GOT3 (cell line): ENCODE measurements at regions not wholly inside any gene's neighbourhood (a gene's known extent, or its start where the extent isn't known, plus 50 kb on each side); places are given as distances from the start of the nearest gene placed in this dataset.

ENCODE experiments used
- DNase-seq: peaks from one replicate; lab custom pipeline; 2025; ENCODE audit warnings: mixed read lengths; lab: John Stamatoyannopoulos, UW

GRCh38 chr7:84817016-84817415, 369.8 kb downstream of the SEMA3D start:
- DNase-seq: no peak

GRCh38 chr7:84813376-84813775, 373.5 kb downstream of the SEMA3D start:
- no peak for DNase-seq

GRCh38 chr7:84812021-84812420, 374.8 kb downstream of the SEMA3D start:
- no peak for DNase-seq

- no peak for DNase-seq
Measured at GRCh38 chr7:84811362-84811761, 375.5 kb downstream of the SEMA3D start.

- DNase-seq: no peak
Measured at GRCh38 chr7:84809877-84810276, 377.0 kb downstream of the SEMA3D start.

- no peak for DNase-seq
Measured at GRCh38 chr7:84803979-84804378, 382.9 kb downstream of the SEMA3D start.

- no peak for DNase-seq
Measured at GRCh38 chr7:84801396-84801795, 385.5 kb downstream of the SEMA3D start.

- DNase-seq: no peak
Measured at GRCh38 chr7:84800846-84801245, 386.0 kb downstream of the SEMA3D start.

GRCh38 chr7:84799106-84799505, 387.8 kb downstream of the SEMA3D start:
- DNase-seq: no peak

- DNase-seq: no peak
Measured at GRCh38 chr7:84792231-84792893, 394.5 kb downstream of the SEMA3D start.

- DNase-seq: no peak
Measured at GRCh38 chr7:84790882-84791281, 396.0 kb downstream of the SEMA3D start.

GRCh38 chr7:84786073-84786472, 400.8 kb downstream of the SEMA3D start:
- DNase-seq: no peak

- DNase-seq: no peak
Measured at GRCh38 chr7:84784450-84784849, 402.4 kb downstream of the SEMA3D start.

- DNase-seq: no peak
Measured at GRCh38 chr7:84783141-84783778, 403.6 kb downstream of the SEMA3D start.

GRCh38 chr7:84781838-84782237, 405.0 kb downstream of the SEMA3D start:
- DNase-seq: no peak

- no peak for DNase-seq
Measured at GRCh38 chr7:84780158-84781124, 406.4 kb downstream of the SEMA3D start.

GRCh38 chr7:84757761-84758160, 429.1 kb downstream of the SEMA3D start:
- no peak for DNase-seq

GRCh38 chr7:84746353-84746752, 440.5 kb downstream of the SEMA3D start:
- no peak for DNase-seq

- DNase-seq: no peak
Measured at GRCh38 chr7:84744385-84744784, 442.5 kb downstream of the SEMA3D start.

GRCh38 chr7:84738583-84739150, 448.2 kb downstream of the SEMA3D start:
- no peak for DNase-seq

- no peak for DNase-seq
Measured at GRCh38 chr7:84735677-84736076, 451.2 kb downstream of the SEMA3D start.

- no peak for DNase-seq
Measured at GRCh38 chr7:84735011-84735410, 451.8 kb downstream of the SEMA3D start.
